Endothelial cell of umbilical vein (primary cell): ENCODE measurements at regions not wholly inside any gene's neighbourhood (a gene's known extent, or its start where the extent isn't known, plus 50 kb on each side); places are given as distances from the start of the nearest gene placed in this dataset.

ENCODE experiments used
- BruUV-seq: library from RNA; stranded (reverse); fragments of 400-500 nt; replicated peaks from 2 replicates; lab custom pipeline; 2021; lab: Mats Ljungman, UMichigan
- CTCF ChIA-PET: fragments of 300-600, 350-600 bp; sonication (Branson Sonifier 250); formaldehyde crosslinking; loops from one replicate; lab custom pipeline; 2021; ENCODE audit warnings: antibody characterized with exemption, inconsistent platforms; lab: Charles Lee
- POLR2A ChIA-PET: fragments of 300-600, 350-600 bp; sonication (Branson Sonifier 250); formaldehyde crosslinking; loops from one replicate; lab custom pipeline; 2021; ENCODE audit warnings: antibody characterized with exemption, inconsistent platforms; lab: Charles Lee
- DNase-seq: peaks from one replicate; pipeline ENCODE4 v3.0.0-alpha.2; 2011; ENCODE audit warnings: low read depth, low spot score
- FAIRE-seq: peaks from 2 replicates; lab custom pipeline; 2011; peaks lifted over from hg19 to GRCh38; lab: Jason Lieb, UNC
- H2AFZ ChIP-seq: 2 replicates; pipeline ENCODE4 v1.6.0; 2012; ENCODE audit warnings: low read depth, low read length, control low read depth, inconsistent platforms
- H3K27ac ChIP-seq: 2 replicates; pipeline ENCODE4 v1.5.1; 2011; ENCODE audit warnings: low read depth, mild to moderate bottlenecking, control low read depth, low read length, moderate library complexity; ENCODE audit not compliant: insufficient read depth
- H3K27me3 ChIP-seq, 2 experiments: 2 replicates each; pipeline versions ENCODE4 v1.6.0 to v1.6.1; 2011; ENCODE audit warnings: low read length in 2 of 2, mixed read lengths in 1 of 2; ENCODE audit not compliant: control insufficient read depth in 2 of 2, insufficient read depth in 2 of 2
- H3K36me3 ChIP-seq, 2 experiments: 2 replicates in 1 of 2; 3 replicates in 1 of 2; pipeline ENCODE4 v1.5.1; 2011; ENCODE audit warnings: low read length in 2 of 2, mild to moderate bottlenecking in 1 of 2, moderate library complexity in 1 of 2; ENCODE audit not compliant: control insufficient read depth in 2 of 2, insufficient read depth in 2 of 2; ENCODE audit errors: extremely low read depth in 1 of 2
- H3K4me1 ChIP-seq: 3 replicates; pipeline ENCODE4 v1.5.1; 2011; ENCODE audit warnings: mild to moderate bottlenecking, low read length; ENCODE audit not compliant: control insufficient read depth, insufficient read depth; ENCODE audit errors: extremely low read depth
- H3K4me2 ChIP-seq: 2 replicates; pipeline ENCODE4 v1.6.1; 2011; ENCODE audit warnings: low read length, control low read depth, mixed read lengths; ENCODE audit not compliant: insufficient read depth
- H3K4me3 ChIP-seq, 3 experiments: fragments of 200-600 bp in 1 of 3; sonication (generic), shearing (Covaris generic) in 1 of 3; replicated peaks in 1 of 3; 2 replicates each; pipeline ENCODE4 v1.5.1; 2011 to 2016; ENCODE audit warnings: control low read depth in 3 of 3, low read length in 3 of 3, mild to moderate bottlenecking in 2 of 3, inconsistent platforms in 1 of 3, low read depth in 1 of 3, moderate library complexity in 1 of 3; ENCODE audit not compliant: insufficient read depth in 1 of 3
- H3K79me2 ChIP-seq: 2 replicates; pipeline ENCODE4 v1.6.0; 2012; ENCODE audit warnings: low read length, inconsistent platforms; ENCODE audit not compliant: control insufficient read depth, insufficient read depth
- H3K9ac ChIP-seq: replicated peaks from 2 replicates; pipeline ENCODE3; 2011; ENCODE audit warnings: low read length, control low read depth; ENCODE audit not compliant: insufficient read depth; ENCODE audit errors: extremely low read depth
- H3K9me1 ChIP-seq: replicated peaks from 3 replicates; pipeline ENCODE4 v1.6.0; 2011; ENCODE audit warnings: mild to moderate bottlenecking, low read length; ENCODE audit not compliant: control insufficient read depth, insufficient read depth; ENCODE audit errors: extremely low read depth
- H3K9me3 ChIP-seq: replicated peaks from 2 replicates; pipeline ENCODE4 v1.5.1; 2012; ENCODE audit warnings: low read length, inconsistent platforms; ENCODE audit not compliant: control insufficient read depth, insufficient read depth
- H4K20me1 ChIP-seq: replicated peaks from 2 replicates; pipeline ENCODE3; 2011; ENCODE audit warnings: mild to moderate bottlenecking, low read length; ENCODE audit not compliant: control insufficient read depth, insufficient read depth; ENCODE audit errors: extremely low read depth
- EZH2 ChIP-seq: IDR thresholded peaks from 2 replicates; pipeline ENCODE4 v1.6.1; 2012; ENCODE audit warnings: borderline replicate concordance, low read depth, mild to moderate bottlenecking, moderate library complexity, low read length, inconsistent platforms; ENCODE audit not compliant: severe bottlenecking
- FOS ChIP-seq: IDR thresholded peaks from 2 replicates; pipeline ENCODE4 v1.6.1; 2011; ENCODE audit warnings: mild to moderate bottlenecking, low read length, moderate library complexity, borderline replicate concordance; ENCODE audit not compliant: insufficient read depth
- GATA2 ChIP-seq: IDR thresholded peaks from 2 replicates; pipeline ENCODE4 v1.7.0; 2011; ENCODE audit warnings: low read depth, mild to moderate bottlenecking, moderate library complexity, mixed read lengths, low read length; ENCODE audit not compliant: insufficient read length, insufficient read depth
- JUN ChIP-seq: IDR thresholded peaks from 2 replicates; pipeline ENCODE4 v1.6.1; 2011; ENCODE audit warnings: borderline replicate concordance, low read depth; ENCODE audit not compliant: insufficient read length, insufficient read depth
- MYC ChIP-seq: IDR thresholded peaks from one replicate; pipeline ENCODE4 v1.6.1; 2011; ENCODE audit warnings: mild to moderate bottlenecking, low read depth, low read length
- POLR2A ChIP-seq: IDR thresholded peaks from 2 replicates; pipeline ENCODE4 v1.6.1; 2012; ENCODE audit warnings: low read depth, mild to moderate bottlenecking, control low read depth, low read length
- POLR2AphosphoS5 ChIP-seq: IDR thresholded peaks from 2 replicates; pipeline ENCODE4 v1.6.1; 2012; ENCODE audit warnings: low read depth, mild to moderate bottlenecking, control low read depth, low read length, moderate library complexity; ENCODE audit not compliant: insufficient read depth
- dilution Hi-C: fragments of 300-500 bp; cut with MboI; formaldehyde crosslinking; loops from one replicate; pipeline ENCODE4 v1.15.0; 2019; ENCODE audit warnings: low sequenced_read_pairs; ENCODE audit not compliant: extremely low pct_ligation_motif_present
- intact Hi-C: fragments of 100-400 bp; cut with micrococcal nuclease; formaldehyde crosslinking; loops from one replicate; pipeline ENCODE4 v1.10.0; 2022
- TF ChIP-seq, protein P1 (sequence below), 2 donors: IDR thresholded peaks; 1 replicate in 1 of 2; 2 replicates in 1 of 2; pipeline ENCODE4 v1.5.1; 2011; ENCODE audit warnings: low read length in 2 of 2, mild to moderate bottlenecking in 2 of 2, moderate library complexity in 2 of 2, control low read depth in 1 of 2, inconsistent platforms in 1 of 2, low read depth in 1 of 2; ENCODE audit not compliant: insufficient read depth in 1 of 2; ENCODE audit errors: extremely low read depth in 1 of 2
- TF ChIP-seq, protein P2 (sequence below): IDR thresholded peaks from 2 replicates; pipeline ENCODE4 v1.6.1; 2011; ENCODE audit not compliant: insufficient read depth, insufficient read length

DNA sequence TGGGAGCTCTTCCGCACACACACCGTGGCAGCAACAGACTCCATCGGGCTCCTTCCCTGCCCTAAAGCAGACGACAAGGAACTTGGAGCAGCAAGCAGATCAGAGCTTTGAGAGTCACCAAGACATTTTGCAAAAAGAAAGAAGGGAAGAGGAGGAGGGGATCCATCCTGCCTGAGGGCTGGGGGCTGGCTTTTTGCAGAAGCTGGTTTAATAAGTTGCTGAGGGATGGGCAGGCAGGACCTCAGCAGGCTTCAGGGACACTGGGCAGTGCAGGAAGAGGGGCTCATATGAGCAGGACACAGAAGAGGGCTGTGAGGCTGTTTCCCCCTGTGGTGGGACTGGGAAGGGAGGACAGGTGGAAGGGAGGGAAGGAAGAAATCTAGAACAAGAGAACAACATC is 133.4 kb upstream of the GSC start:
- no peak overlapping the region for H3K27ac ChIP-seq
- no peak overlapping the region for H3K9ac ChIP-seq
- H3K9me1 ChIP-seq, result no peaks in the 10 kb centered on the region
- no peaks in the 10 kb centered on the region for H3K36me3 ChIP-seq
- H3K4me3 ChIP-seq, result no peak overlapping the region
- no peaks in the 10 kb centered on the region for H4K20me1 ChIP-seq
- H3K4me2 ChIP-seq, result no peak overlapping the region
- H3K27me3 ChIP-seq, result no peaks in the 10 kb centered on the region
- H2AFZ ChIP-seq, result no peak overlapping the region
- FAIRE-seq (no peak), DNase-seq (no peak)
- intact Hi-C loops, result no loop called here
- ChIA-PET CTCF (no interaction called here), POLR2A (no interaction called here)
- TF ChIP-seq POLR2AphosphoS5, result no peak
- TF ChIP-seq, protein P1, sequence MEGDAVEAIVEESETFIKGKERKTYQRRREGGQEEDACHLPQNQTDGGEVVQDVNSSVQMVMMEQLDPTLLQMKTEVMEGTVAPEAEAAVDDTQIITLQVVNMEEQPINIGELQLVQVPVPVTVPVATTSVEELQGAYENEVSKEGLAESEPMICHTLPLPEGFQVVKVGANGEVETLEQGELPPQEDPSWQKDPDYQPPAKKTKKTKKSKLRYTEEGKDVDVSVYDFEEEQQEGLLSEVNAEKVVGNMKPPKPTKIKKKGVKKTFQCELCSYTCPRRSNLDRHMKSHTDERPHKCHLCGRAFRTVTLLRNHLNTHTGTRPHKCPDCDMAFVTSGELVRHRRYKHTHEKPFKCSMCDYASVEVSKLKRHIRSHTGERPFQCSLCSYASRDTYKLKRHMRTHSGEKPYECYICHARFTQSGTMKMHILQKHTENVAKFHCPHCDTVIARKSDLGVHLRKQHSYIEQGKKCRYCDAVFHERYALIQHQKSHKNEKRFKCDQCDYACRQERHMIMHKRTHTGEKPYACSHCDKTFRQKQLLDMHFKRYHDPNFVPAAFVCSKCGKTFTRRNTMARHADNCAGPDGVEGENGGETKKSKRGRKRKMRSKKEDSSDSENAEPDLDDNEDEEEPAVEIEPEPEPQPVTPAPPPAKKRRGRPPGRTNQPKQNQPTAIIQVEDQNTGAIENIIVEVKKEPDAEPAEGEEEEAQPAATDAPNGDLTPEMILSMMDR (IDR thresholded peaks at IDR 0.05; ENCODE audit: extremely low read depth in 1 of 2, insufficient read depth in 1 of 2, low read depth in 1 of 2, low read length in 2 of 2), result no peak
- dilution Hi-C loops, result no loop called here
- no peaks in the 10 kb centered on the region for H3K4me1 ChIP-seq
- H3K79me2 ChIP-seq, result no peaks in the 10 kb centered on the region
- H3K9me3 ChIP-seq, result no peaks in the 10 kb centered on the region
- no TSS peak for BruUV-seq

DNA sequence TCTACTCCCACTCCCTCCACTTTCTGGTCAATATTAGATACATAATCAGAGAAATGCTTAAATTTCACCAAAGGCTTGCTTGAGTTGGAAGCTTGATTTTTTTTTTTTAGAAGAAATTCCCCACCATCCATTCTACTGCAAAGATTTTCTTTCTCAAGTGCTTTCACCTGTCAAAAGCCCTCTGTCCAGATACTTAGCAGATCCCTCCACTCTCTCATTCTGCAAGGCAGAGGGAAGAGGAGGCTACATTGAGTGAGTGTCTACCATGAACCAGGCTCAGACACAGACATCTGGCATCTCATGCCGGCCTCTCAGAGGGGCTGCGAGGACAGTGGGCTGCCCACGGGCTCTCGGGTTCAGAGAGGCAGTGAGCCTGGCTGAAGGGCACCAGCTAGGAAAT is 127.6 kb upstream of the GSC start:
- Histone ChIP-seq H3K4me3 (no peak overlapping the region), H3K27ac (no peak overlapping the region), H3K9ac (no peak overlapping the region), H4K20me1 (no peaks in the 10 kb centered on the region), H3K79me2 (no peaks in the 10 kb centered on the region), H2AFZ (no peak overlapping the region), H3K9me1 (no peaks in the 10 kb centered on the region), H3K9me3 (no peaks in the 10 kb centered on the region), H3K4me2 (no peak overlapping the region), H3K4me1 (no peaks in the 10 kb centered on the region), H3K27me3 (no peaks in the 10 kb centered on the region), H3K36me3 (no peaks in the 10 kb centered on the region)
- intact Hi-C loops (no loop called here), dilution Hi-C loops (no loop called here)
- ChIA-PET CTCF (no interaction called here), POLR2A (no interaction called here)
- BruUV-seq, result no TSS peak
- DNase-seq, result no peak
- no peak for FAIRE-seq
- TF ChIP-seq POLR2A (no peak), FOS (no peak), POLR2AphosphoS5 (no peak), EZH2 (no peak), GATA2 (no peak), MYC (no peak), JUN (no peak)
- TF ChIP-seq, protein P2, sequence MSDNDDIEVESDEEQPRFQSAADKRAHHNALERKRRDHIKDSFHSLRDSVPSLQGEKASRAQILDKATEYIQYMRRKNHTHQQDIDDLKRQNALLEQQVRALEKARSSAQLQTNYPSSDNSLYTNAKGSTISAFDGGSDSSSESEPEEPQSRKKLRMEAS, result no peak
- TF ChIP-seq, protein P1 (IDR thresholded peaks at IDR 0.05; ENCODE audit: extremely low read depth in 1 of 2, insufficient read depth in 1 of 2, low read depth in 1 of 2, low read length in 2 of 2), result no peak
